ENCODE measurements at regions not wholly inside any gene's neighbourhood (a gene's known extent, or its start where the extent isn't known, plus 50 kb on each side); places are given as distances from the start of the nearest gene placed in this dataset.

DNA sequence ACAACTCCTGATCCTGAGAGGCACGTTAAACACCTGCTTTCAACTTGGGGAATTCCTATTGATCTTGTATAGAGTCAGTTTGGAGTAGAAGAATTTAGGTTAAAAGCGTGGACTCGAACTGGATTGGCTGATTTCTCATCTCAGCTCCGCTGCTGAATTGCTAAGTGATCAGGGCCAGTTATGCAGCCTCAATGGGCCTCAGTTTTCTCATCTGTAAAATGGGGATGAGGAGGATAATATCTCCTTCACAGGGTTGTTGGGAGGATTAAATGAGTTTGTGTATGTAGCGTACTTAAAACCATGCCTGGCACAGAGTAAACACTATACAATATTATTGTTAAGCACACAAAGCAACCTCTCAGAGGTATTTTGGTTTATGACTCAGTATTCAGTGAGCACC lies 53.2 kb upstream of the HEPHL1 start:
- Mint-ChIP-seq H3K27me3 (peaks cover 21% of the 10 kb centered on the region), H3K4me3 (no peak overlapping the region), H3K9me3 (no peaks in the 10 kb centered on the region), H3K27ac (no peak overlapping the region), H3K36me3 (ENCODE audit: low read depth) (no peaks in the 10 kb centered on the region), H3K4me1 (ENCODE audit: low read depth) (no peaks in the 10 kb centered on the region)
- ChIA-PET CTCF (no interaction called here), POLR2A (no interaction called here)
- ATAC-seq (ENCODE audit: poor library complexity) (no peak), DNase-seq (no peak)
- Histone ChIP-seq H3K36me3 (ENCODE audit: insufficient read depth, low read length) (no peaks in the 10 kb centered on the region), H3K9me3 (ENCODE audit: control insufficient read depth in 1 of 2, insufficient read depth in 1 of 2, low read length in 2 of 2) (no peaks in the 10 kb centered on the region), H3K4me1 (ENCODE audit: insufficient read depth, low read length) (no peaks in the 10 kb centered on the region), H3K27me3 (ENCODE audit: control insufficient read depth in 1 of 2, insufficient read depth in 2 of 2, low read length in 2 of 2) (no peaks in the 10 kb centered on the region), H3K27ac (ENCODE audit: low read depth in 1 of 2, low read length in 2 of 2) (no peak overlapping the region), H3K4me3 (ENCODE audit: low read length) (no peak overlapping the region)
- intact Hi-C loops (cut with DNase I, micrococcal nuclease): no loop called here
- no peak for TF ChIP-seq CTCF (IDR thresholded peaks at IDR 0.05)

- H3K27me3 Mint-ChIP-seq: peaks cover 27% of the 10 kb centered on the region
- H3K27me3 ChIP-seq (ENCODE audit: control insufficient read depth in 1 of 2, insufficient read depth in 2 of 2, low read length in 2 of 2): no peaks in the 10 kb centered on the region
- no peak for DNase-seq
- no peak overlapping the region for H3K4me3 ChIP-seq (ENCODE audit: low read length)
- no peak for ATAC-seq (ENCODE audit: poor library complexity)
- intact Hi-C loops (cut with DNase I, micrococcal nuclease): loop anchor here in 1 of 2 experiments (1.0 kb wide), 1 partner anchor 9 kb away; no protein-coding TSS in a partner anchor
- TF ChIP-seq CTCF (IDR thresholded peaks at IDR 0.05): no peak
- no peak overlapping the region for H3K4me3 Mint-ChIP-seq
- no peaks in the 10 kb centered on the region for H3K4me1 ChIP-seq (ENCODE audit: insufficient read depth, low read length)
- peaks cover 4 to 5% of the 10 kb centered on the region in 2 experiments for H3K9me3 ChIP-seq (ENCODE audit: control insufficient read depth in 1 of 2, insufficient read depth in 1 of 2, low read length in 2 of 2)
- ChIA-PET CTCF (no interaction called here), POLR2A (no interaction called here)
- H3K27ac Mint-ChIP-seq: no peak overlapping the region
- H3K9me3 Mint-ChIP-seq: peaks cover 3% of the 10 kb centered on the region
- H3K36me3 ChIP-seq (ENCODE audit: insufficient read depth, low read length): no peaks in the 10 kb centered on the region
- no peak overlapping the region for H3K27ac ChIP-seq (ENCODE audit: low read depth in 1 of 2, low read length in 2 of 2)
- H3K4me1 Mint-ChIP-seq (ENCODE audit: low read depth): no peaks in the 10 kb centered on the region
- H3K36me3 Mint-ChIP-seq (ENCODE audit: low read depth): no peaks in the 10 kb centered on the region
These were observed 50.9 kb upstream of the HEPHL1 start for GRCh38 chr11:93969925-93970922.
